GM23338 (cell line): ENCODE measurements at regions not wholly inside any gene's neighbourhood (a gene's known extent, or its start where the extent isn't known, plus 50 kb on each side); places are given as distances from the start of the nearest gene placed in this dataset.

Experiments
- ATAC-seq: fragments of 200-7000 bp; cut with Tn5 transposase; 3 replicates; pipeline ENCODE4 v1.9.1; 2020
- DNase-seq: peaks from one replicate; pipeline ENCODE4 v3.0.0-alpha.2; 2015; ENCODE audit warnings: low spot score
- H2AFZ ChIP-seq: fragments of 200-600 bp; sonication (generic); 2 replicates; pipeline ENCODE4 v1.8.0; 2016; ENCODE audit warnings: antibody characterized with exemption, mild to moderate bottlenecking, moderate library complexity
- H3F3A ChIP-seq: fragments of 200-600 bp; sonication (generic); replicated peaks from 2 replicates; pipeline ENCODE4 v1.8.0; 2017; ENCODE audit warnings: antibody characterized with exemption, mixed run types, low read depth
- H3K27ac ChIP-seq: fragments of 200-600 bp; sonication (generic); 2 replicates; pipeline ENCODE4 v1.6.1; 2016; ENCODE audit warnings: low read depth
- H3K27me3 ChIP-seq: fragments of 200-600 bp; sonication (generic); 2 replicates; pipeline ENCODE4 v1.8.0; 2016; ENCODE audit warnings: mild to moderate bottlenecking, mixed run types, moderate library complexity; ENCODE audit not compliant: insufficient read depth
- H3K36me3 ChIP-seq: fragments of 200-600 bp; sonication (generic); 2 replicates; pipeline ENCODE4 v1.8.0; 2016; ENCODE audit warnings: mild to moderate bottlenecking; ENCODE audit not compliant: insufficient read depth
- H3K4me1 ChIP-seq: fragments of 200-600 bp; sonication (generic); 2 replicates; pipeline ENCODE4 v1.8.0; 2016; ENCODE audit warnings: mild to moderate bottlenecking, moderate library complexity; ENCODE audit not compliant: insufficient read depth
- H3K4me2 ChIP-seq: fragments of 200-600 bp; sonication (generic); 2 replicates; pipeline ENCODE4 v1.7.1; 2017; ENCODE audit warnings: mixed run types
- H3K4me3 ChIP-seq: fragments of 200-600 bp; sonication (generic); 2 replicates; pipeline ENCODE4 v1.6.1; 2016; ENCODE audit warnings: mixed run types
- H3K79me2 ChIP-seq: fragments of 200-600 bp; sonication (generic); replicated peaks from 2 replicates; pipeline ENCODE4 v1.8.0; 2017; ENCODE audit warnings: mild to moderate bottlenecking; ENCODE audit not compliant: insufficient read depth
- H3K9me2 ChIP-seq: fragments of 200-600 bp; sonication (generic); 2 replicates; pipeline ENCODE4 v1.8.0; 2017; ENCODE audit not compliant: insufficient read depth
- H4K20me1 ChIP-seq: fragments of 200-600 bp; sonication (generic); replicated peaks from 2 replicates; pipeline ENCODE4 v1.8.0; 2017; ENCODE audit warnings: mild to moderate bottlenecking; ENCODE audit not compliant: insufficient read depth
- H3K27ac Mint-ChIP-seq: 2 replicates; pipeline ENCODE4 v1.8.0; 2020; ENCODE audit warnings: inconsistent platforms, mild to moderate bottlenecking, moderate library complexity, mixed read lengths
- H3K27me3 Mint-ChIP-seq: 3 replicates; pipeline ENCODE4 v1.8.0; 2022; ENCODE audit warnings: low read depth, mild to moderate bottlenecking, moderate library complexity, mixed read lengths, inconsistent platforms; ENCODE audit not compliant: insufficient read depth, poor library complexity
- H3K36me3 Mint-ChIP-seq: 3 replicates; pipeline ENCODE4 v1.8.0; 2021; ENCODE audit warnings: low read depth, mild to moderate bottlenecking, inconsistent platforms, moderate library complexity, mixed read lengths
- H3K4me1 Mint-ChIP-seq: 3 replicates; pipeline ENCODE4 v1.8.0; 2020; ENCODE audit warnings: mild to moderate bottlenecking, inconsistent platforms, mixed read lengths
- H3K4me3 Mint-ChIP-seq: 3 replicates; pipeline ENCODE4 v1.8.0; 2021; ENCODE audit warnings: moderate library complexity, mild to moderate bottlenecking, inconsistent platforms, mixed read lengths
- H3K9me3 Mint-ChIP-seq: 3 replicates; pipeline ENCODE4 v1.8.0; 2020; ENCODE audit warnings: moderate library complexity, mild to moderate bottlenecking, inconsistent platforms, mixed read lengths
- CREB1 ChIP-seq: fragments of 250-450 bp; sonication (Bioruptor Pico); IDR thresholded peaks from 2 replicates; pipeline ENCODE4 v1.5.0; 2020; ENCODE audit warnings: low read depth, mild to moderate bottlenecking, moderate library complexity
- ZNF331 ChIP-seq: fragments of 250-450 bp; sonication (Bioruptor Pico); IDR thresholded peaks from 2 replicates; pipeline ENCODE4 v1.5.0; 2020; ENCODE audit warnings: low read depth, mild to moderate bottlenecking, moderate library complexity
- TF ChIP-seq, protein P1 (sequence below): fragments of 250-450 bp; sonication (Bioruptor Pico); IDR thresholded peaks from 2 replicates; pipeline ENCODE4 v1.5.0; 2020; ENCODE audit warnings: mild to moderate bottlenecking, moderate library complexity
- TF ChIP-seq, protein P2 (sequence below): IDR thresholded peaks from 2 replicates; pipeline ENCODE4 v1.6.1; 2016; ENCODE audit warnings: antibody characterized with exemption
- TF ChIP-seq, protein P3 (sequence below): IDR thresholded peaks from one replicate; pipeline ENCODE4 v1.6.1; 2018; ENCODE audit warnings: antibody characterized with exemption; ENCODE audit not compliant: unreplicated experiment

DNA sequence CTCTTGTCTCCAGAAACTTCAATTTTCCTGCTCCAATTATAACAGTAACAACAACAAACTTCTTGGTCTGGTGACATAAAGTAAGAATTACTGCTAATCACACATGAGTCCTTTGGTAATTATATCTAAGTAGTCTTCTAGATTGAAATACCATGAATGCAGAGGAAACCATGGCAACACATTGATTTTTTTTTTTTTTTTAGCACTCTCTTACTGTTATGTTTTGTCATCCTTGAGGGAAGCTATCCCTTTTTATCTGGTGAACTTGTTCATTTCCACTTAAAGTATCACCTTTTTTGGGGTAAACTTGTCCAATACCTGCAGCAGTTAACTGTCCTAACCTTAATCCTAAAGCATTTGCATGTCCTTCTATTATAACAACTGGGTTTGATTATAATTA lies 256.3 kb downstream of the B3GLCT start:
- Histone ChIP-seq H4K20me1 (no peaks in the 10 kb centered on the region), H3K27me3 (no peaks in the 10 kb centered on the region), H3K36me3 (no peaks in the 10 kb centered on the region), H3K79me2 (no peaks in the 10 kb centered on the region), H3K4me1 (no peaks in the 10 kb centered on the region), H3K27ac (no peak overlapping the region), H3K4me3 (no peak overlapping the region), H3K9me2 (no peaks in the 10 kb centered on the region), H3F3A (no peaks in the 10 kb centered on the region), H3K4me2 (no peak overlapping the region), H2AFZ (no peak overlapping the region)
- TF ChIP-seq, protein P1, sequence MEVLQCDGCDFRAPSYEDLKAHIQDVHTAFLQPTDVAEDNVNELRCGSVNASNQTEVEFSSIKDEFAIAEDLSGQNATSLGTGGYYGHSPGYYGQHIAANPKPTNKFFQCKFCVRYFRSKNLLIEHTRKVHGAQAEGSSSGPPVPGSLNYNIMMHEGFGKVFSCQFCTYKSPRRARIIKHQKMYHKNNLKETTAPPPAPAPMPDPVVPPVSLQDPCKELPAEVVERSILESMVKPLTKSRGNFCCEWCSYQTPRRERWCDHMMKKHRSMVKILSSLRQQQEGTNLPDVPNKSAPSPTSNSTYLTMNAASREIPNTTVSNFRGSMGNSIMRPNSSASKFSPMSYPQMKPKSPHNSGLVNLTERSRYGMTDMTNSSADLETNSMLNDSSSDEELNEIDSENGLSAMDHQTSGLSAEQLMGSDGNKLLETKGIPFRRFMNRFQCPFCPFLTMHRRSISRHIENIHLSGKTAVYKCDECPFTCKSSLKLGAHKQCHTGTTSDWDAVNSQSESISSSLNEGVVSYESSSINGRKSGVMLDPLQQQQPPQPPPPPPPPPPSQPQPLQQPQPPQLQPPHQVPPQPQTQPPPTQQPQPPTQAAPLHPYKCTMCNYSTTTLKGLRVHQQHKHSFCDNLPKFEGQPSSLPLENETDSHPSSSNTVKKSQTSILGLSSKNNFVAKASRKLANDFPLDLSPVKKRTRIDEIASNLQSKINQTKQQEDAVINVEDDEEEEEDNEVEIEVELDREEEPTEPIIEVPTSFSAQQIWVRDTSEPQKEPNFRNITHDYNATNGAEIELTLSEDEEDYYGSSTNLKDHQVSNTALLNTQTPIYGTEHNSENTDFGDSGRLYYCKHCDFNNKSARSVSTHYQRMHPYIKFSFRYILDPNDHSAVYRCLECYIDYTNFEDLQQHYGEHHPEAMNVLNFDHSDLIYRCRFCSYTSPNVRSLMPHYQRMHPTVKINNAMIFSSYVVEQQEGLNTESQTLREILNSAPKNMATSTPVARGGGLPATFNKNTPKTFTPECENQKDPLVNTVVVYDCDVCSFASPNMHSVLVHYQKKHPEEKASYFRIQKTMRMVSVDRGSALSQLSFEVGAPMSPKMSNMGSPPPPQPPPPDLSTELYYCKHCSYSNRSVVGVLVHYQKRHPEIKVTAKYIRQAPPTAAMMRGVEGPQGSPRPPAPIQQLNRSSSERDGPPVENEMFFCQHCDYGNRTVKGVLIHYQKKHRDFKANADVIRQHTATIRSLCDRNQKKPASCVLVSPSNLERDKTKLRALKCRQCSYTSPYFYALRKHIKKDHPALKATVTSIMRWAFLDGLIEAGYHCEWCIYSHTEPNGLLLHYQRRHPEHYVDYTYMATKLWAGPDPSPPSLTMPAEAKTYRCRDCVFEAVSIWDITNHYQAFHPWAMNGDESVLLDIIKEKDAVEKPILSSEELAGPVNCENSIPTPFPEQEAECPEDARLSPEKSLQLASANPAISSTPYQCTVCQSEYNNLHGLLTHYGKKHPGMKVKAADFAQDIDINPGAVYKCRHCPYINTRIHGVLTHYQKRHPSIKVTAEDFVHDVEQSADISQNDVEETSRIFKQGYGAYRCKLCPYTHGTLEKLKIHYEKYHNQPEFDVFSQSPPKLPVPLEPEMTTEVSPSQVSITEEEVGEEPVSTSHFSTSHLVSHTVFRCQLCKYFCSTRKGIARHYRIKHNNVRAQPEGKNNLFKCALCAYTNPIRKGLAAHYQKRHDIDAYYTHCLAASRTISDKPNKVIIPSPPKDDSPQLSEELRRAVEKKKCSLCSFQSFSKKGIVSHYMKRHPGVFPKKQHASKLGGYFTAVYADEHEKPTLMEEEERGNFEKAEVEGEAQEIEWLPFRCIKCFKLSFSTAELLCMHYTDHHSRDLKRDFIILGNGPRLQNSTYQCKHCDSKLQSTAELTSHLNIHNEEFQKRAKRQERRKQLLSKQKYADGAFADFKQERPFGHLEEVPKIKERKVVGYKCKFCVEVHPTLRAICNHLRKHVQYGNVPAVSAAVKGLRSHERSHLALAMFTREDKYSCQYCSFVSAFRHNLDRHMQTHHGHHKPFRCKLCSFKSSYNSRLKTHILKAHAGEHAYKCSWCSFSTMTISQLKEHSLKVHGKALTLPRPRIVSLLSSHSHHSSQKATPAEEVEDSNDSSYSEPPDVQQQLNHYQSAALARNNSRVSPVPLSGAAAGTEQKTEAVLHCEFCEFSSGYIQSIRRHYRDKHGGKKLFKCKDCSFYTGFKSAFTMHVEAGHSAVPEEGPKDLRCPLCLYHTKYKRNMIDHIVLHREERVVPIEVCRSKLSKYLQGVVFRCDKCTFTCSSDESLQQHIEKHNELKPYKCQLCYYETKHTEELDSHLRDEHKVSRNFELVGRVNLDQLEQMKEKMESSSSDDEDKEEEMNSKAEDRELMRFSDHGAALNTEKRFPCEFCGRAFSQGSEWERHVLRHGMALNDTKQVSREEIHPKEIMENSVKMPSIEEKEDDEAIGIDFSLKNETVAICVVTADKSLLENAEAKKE (CRISPR knock-in tag) = no peak
- TF ChIP-seq, protein P2, sequence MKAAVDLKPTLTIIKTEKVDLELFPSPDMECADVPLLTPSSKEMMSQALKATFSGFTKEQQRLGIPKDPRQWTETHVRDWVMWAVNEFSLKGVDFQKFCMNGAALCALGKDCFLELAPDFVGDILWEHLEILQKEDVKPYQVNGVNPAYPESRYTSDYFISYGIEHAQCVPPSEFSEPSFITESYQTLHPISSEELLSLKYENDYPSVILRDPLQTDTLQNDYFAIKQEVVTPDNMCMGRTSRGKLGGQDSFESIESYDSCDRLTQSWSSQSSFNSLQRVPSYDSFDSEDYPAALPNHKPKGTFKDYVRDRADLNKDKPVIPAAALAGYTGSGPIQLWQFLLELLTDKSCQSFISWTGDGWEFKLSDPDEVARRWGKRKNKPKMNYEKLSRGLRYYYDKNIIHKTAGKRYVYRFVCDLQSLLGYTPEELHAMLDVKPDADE = no peak
- TF ChIP-seq, protein P3, sequence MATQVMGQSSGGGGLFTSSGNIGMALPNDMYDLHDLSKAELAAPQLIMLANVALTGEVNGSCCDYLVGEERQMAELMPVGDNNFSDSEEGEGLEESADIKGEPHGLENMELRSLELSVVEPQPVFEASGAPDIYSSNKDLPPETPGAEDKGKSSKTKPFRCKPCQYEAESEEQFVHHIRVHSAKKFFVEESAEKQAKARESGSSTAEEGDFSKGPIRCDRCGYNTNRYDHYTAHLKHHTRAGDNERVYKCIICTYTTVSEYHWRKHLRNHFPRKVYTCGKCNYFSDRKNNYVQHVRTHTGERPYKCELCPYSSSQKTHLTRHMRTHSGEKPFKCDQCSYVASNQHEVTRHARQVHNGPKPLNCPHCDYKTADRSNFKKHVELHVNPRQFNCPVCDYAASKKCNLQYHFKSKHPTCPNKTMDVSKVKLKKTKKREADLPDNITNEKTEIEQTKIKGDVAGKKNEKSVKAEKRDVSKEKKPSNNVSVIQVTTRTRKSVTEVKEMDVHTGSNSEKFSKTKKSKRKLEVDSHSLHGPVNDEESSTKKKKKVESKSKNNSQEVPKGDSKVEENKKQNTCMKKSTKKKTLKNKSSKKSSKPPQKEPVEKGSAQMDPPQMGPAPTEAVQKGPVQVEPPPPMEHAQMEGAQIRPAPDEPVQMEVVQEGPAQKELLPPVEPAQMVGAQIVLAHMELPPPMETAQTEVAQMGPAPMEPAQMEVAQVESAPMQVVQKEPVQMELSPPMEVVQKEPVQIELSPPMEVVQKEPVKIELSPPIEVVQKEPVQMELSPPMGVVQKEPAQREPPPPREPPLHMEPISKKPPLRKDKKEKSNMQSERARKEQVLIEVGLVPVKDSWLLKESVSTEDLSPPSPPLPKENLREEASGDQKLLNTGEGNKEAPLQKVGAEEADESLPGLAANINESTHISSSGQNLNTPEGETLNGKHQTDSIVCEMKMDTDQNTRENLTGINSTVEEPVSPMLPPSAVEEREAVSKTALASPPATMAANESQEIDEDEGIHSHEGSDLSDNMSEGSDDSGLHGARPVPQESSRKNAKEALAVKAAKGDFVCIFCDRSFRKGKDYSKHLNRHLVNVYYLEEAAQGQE = no peak
- TF ChIP-seq CREB1 (no peak), ZNF331 (CRISPR knock-in tag) (no peak)
- Mint-ChIP-seq H3K4me3 (no peak overlapping the region), H3K27ac (no peak overlapping the region; the same call in 1 of the 2 replicates), H3K27me3 (peaks cover 5% of the 10 kb centered on the region), H3K9me3 (no peaks in the 10 kb centered on the region), H3K36me3 (no peaks in the 10 kb centered on the region), H3K4me1 (no peaks in the 10 kb centered on the region; the same call in 1 of the 3 replicates)
- ATAC-seq (no peak), DNase-seq (no peak)
